ENCODE measurements at regions not wholly inside any gene's neighbourhood (a gene's known extent, or its start where the extent isn't known, plus 50 kb on each side); places are given as distances from the start of the nearest gene placed in this dataset.

GRCh38 chr11:94697156-94697555, 71.0 kb upstream of the AMOTL1 start:
- no TSS peak for BruUV-seq (replicated peaks)
- Histone ChIP-seq H3K4me2 (ENCODE audit: low read length) (no peak overlapping the region), H3K9ac (ENCODE audit: low read length) (no peak overlapping the region), H3K27ac (ENCODE audit: low read depth, low read length) (no peak overlapping the region), H3K79me2 (ENCODE audit: insufficient read depth, low read length) (no peaks in the 10 kb centered on the region), H3K9me2 (ENCODE audit: insufficient read depth) (no peaks in the 10 kb centered on the region), H3K27me3 (ENCODE audit: insufficient read depth, low read length) (no peaks in the 10 kb centered on the region), H3K4me3 (replicated peaks in 1 of 2; ENCODE audit: low read depth in 1 of 2, low read length in 2 of 2) (no peak overlapping the region), H3K36me3 (ENCODE audit: control insufficient read depth in 1 of 2, insufficient read depth in 2 of 2, low read length in 2 of 2) (no peaks in the 10 kb centered on the region), H2AFZ (ENCODE audit: low read depth, low read length, poor library complexity, severe bottlenecking) (no peak overlapping the region), H3K4me1 (ENCODE audit: control insufficient read depth in 1 of 2, insufficient read depth in 2 of 2, low read length in 2 of 2) (no peaks in the 10 kb centered on the region), H4K20me1 (ENCODE audit: insufficient read depth) (no peaks in the 10 kb centered on the region), H3K9me3 (ENCODE audit: control insufficient read depth in 1 of 2, insufficient read depth in 1 of 2, low read depth in 1 of 2, low read length in 2 of 2) (no peaks in the 10 kb centered on the region)
- CTCF ChIA-PET = no interaction called here
- POLR2A ChIA-PET = no interaction called here
- intact Hi-C loops (cut with micrococcal nuclease) = no loop called here
- ATAC-seq (no peak), DNase-seq (ENCODE audit: low read depth, low spot score) (no peak)
- RAD21 ChIA-PET (ENCODE audit: low non-redundant PET in 1 of 2, low total read pairs in 2 of 2, uncharacterized antibody in 2 of 2, unreplicated experiment in 2 of 2) = no interaction called here
- TF ChIP-seq EZH2phosphoT487 (IDR thresholded peaks at IDR 0.05; ENCODE audit: borderline replicate concordance) = no peak

- intact Hi-C loops (cut with micrococcal nuclease) = no loop called here
- Histone ChIP-seq H3K27me3 (ENCODE audit: insufficient read depth, low read length) (no peaks in the 10 kb centered on the region), H3K9me3 (ENCODE audit: control insufficient read depth in 1 of 2, insufficient read depth in 1 of 2, low read depth in 1 of 2, low read length in 2 of 2) (no peaks in the 10 kb centered on the region), H2AFZ (ENCODE audit: low read depth, low read length, poor library complexity, severe bottlenecking) (no peak overlapping the region), H3K9ac (ENCODE audit: low read length) (no peak overlapping the region), H3K79me2 (ENCODE audit: insufficient read depth, low read length) (no peaks in the 10 kb centered on the region), H3K27ac (ENCODE audit: low read depth, low read length) (no peak overlapping the region), H3K36me3 (ENCODE audit: control insufficient read depth in 1 of 2, insufficient read depth in 2 of 2, low read length in 2 of 2) (no peaks in the 10 kb centered on the region), H3K4me2 (ENCODE audit: low read length) (no peak overlapping the region), H4K20me1 (ENCODE audit: insufficient read depth) (no peaks in the 10 kb centered on the region), H3K4me3 (replicated peaks in 1 of 2; ENCODE audit: low read depth in 1 of 2, low read length in 2 of 2) (no peak overlapping the region), H3K4me1 (ENCODE audit: control insufficient read depth in 1 of 2, insufficient read depth in 2 of 2, low read length in 2 of 2) (no peaks in the 10 kb centered on the region), H3K9me2 (ENCODE audit: insufficient read depth) (0 out of 2 replicates have a peak, but pooled peaks cover 5% of the 10 kb centered on the region)
- POLR2A ChIA-PET = no interaction called here
- no peak for ATAC-seq
- RAD21 ChIA-PET (ENCODE audit: low non-redundant PET in 1 of 2, low total read pairs in 2 of 2, uncharacterized antibody in 2 of 2, unreplicated experiment in 2 of 2) = no interaction called here
- no peak for DNase-seq (ENCODE audit: low read depth, low spot score)
- CTCF ChIA-PET = no interaction called here
- no TSS peak for BruUV-seq (replicated peaks)
- TF ChIP-seq TCF7L2 (IDR thresholded peaks at IDR 0.05; ENCODE audit: borderline replicate concordance, extremely low read depth, insufficient read depth, insufficient read length) (no peak), ELF1 (IDR thresholded peaks at IDR 0.05; ENCODE audit: borderline replicate concordance, low read depth) (no peak), REST (IDR thresholded peaks at IDR 0.05; ENCODE audit: low read depth) (no peak), ZBTB33 (IDR thresholded peaks at IDR 0.05; ENCODE audit: extremely low read depth, insufficient replicate concordance, low read length) (no peak), MAX (IDR thresholded peaks at IDR 0.05) (no peak), CBX3 (IDR thresholded peaks at IDR 0.05; ENCODE audit: low read depth) (no peak), CTCF (IDR thresholded peaks at IDR 0.05 in 2 of 3, conservative IDR thresholded peaks at IDR 0.05 in 1 of 3; ENCODE audit: borderline replicate concordance in 1 of 3, insufficient read depth in 1 of 3, low read depth in 2 of 3, low read length in 2 of 3) (no peak), SRF (IDR thresholded peaks at IDR 0.05; ENCODE audit: low read depth) (no peak), EGR1 (IDR thresholded peaks at IDR 0.05; ENCODE audit: low read depth) (no peak), ZFX (IDR thresholded peaks at IDR 0.05) (no peak), SIN3A (IDR thresholded peaks at IDR 0.05; ENCODE audit: low read depth) (no peak), JUND (IDR thresholded peaks at IDR 0.05) (no peak), SP1 (IDR thresholded peaks at IDR 0.05; ENCODE audit: low read depth) (no peak), FOSL1 (IDR thresholded peaks at IDR 0.05; ENCODE audit: low read depth) (no peak)
Measured at GRCh38 chr11:94700622-94701021, 67.5 kb upstream of the AMOTL1 start.

Measured in HCT116 (cell line).